GM12878 (cell line): ENCODE measurements at regions not wholly inside any gene's neighbourhood (a gene's known extent, or its start where the extent isn't known, plus 50 kb on each side); places are given as distances from the start of the nearest gene placed in this dataset.

Source experiments
- ATAC-seq: fragments of 200-7000 bp; cut with Tn5 transposase; 3 replicates; pipeline ENCODE4 v1.9.1; 2020; ENCODE audit warnings: mild to moderate bottlenecking, moderate library complexity
- BruUV-seq: library from RNA; stranded (reverse); fragments of 400-500 nt; replicated peaks from 2 replicates; lab custom pipeline; 2021; lab: Mats Ljungman, UMichigan
- CTCF ChIA-PET: fragments of 300-600 bp; sonication (Branson Sonifier 250); formaldehyde crosslinking; extraction: SDS; loops from one replicate; lab custom pipeline; 2021; ENCODE audit warnings: inconsistent platforms; lab: Yijun Ruan, JAX
- POLR2A ChIA-PET: fragments of 350-600 bp; formaldehyde crosslinking; extraction: SDS; loops from one replicate; lab custom pipeline; 2021; ENCODE audit warnings: inconsistent platforms; lab: Charles Lee
- RAD21 ChIA-PET: fragments of 300-600 bp; sonication (Branson Sonifier 250); formaldehyde crosslinking; loops from one replicate; lab custom pipeline; 2023; ENCODE audit warnings: antibody characterized with exemption; ENCODE audit not compliant: unreplicated experiment; lab: Charles Lee
- SMC1A ChIA-PET: fragments of 300-600 bp; sonication (Branson Sonifier 250); formaldehyde crosslinking; loops from one replicate; lab custom pipeline; 2023; ENCODE audit not compliant: unreplicated experiment, uncharacterized antibody; lab: Charles Lee
- DNase-seq: peaks from one replicate; pipeline ENCODE4 v3.0.0-alpha.2; 2011; ENCODE audit warnings: low read depth, low spot score
- FAIRE-seq: peaks from 3 replicates; lab custom pipeline; 2011; peaks lifted over from hg19 to GRCh38; lab: Jason Lieb, UNC
- H2AFZ ChIP-seq: 2 replicates; pipeline ENCODE4 v1.6.0; 2011; ENCODE audit warnings: low read depth, low read length, control low read depth; ENCODE audit not compliant: control insufficient read depth
- H3K27ac ChIP-seq: 2 replicates; pipeline ENCODE4 v1.5.1; 2011; ENCODE audit warnings: control low read depth; ENCODE audit not compliant: control insufficient read depth, insufficient read depth
- H3K27me3 ChIP-seq, 2 experiments: replicated peaks in 1 of 2; 2 replicates each; pipeline versions ENCODE4 v1.6.0 to v1.6.1; 2011; ENCODE audit warnings: low read length in 1 of 2; ENCODE audit not compliant: control insufficient read depth in 2 of 2, insufficient read depth in 2 of 2
- H3K36me3 ChIP-seq, 2 experiments: 2 replicates each; pipeline ENCODE4 v1.5.1; 2011; ENCODE audit warnings: low read length in 1 of 2; ENCODE audit not compliant: control insufficient read depth in 2 of 2, insufficient read depth in 2 of 2
- H3K4me1 ChIP-seq: 2 replicates; pipeline ENCODE4 v1.6.1; 2011; ENCODE audit warnings: mild to moderate bottlenecking, low read length, moderate library complexity, mixed read lengths; ENCODE audit not compliant: control insufficient read depth, insufficient read depth
- H3K4me2 ChIP-seq: 2 replicates; pipeline ENCODE4 v1.6.0; 2011; ENCODE audit warnings: control low read depth; ENCODE audit not compliant: control insufficient read depth, insufficient read depth
- H3K4me3 ChIP-seq: fragments of 200-600 bp; sonication (generic); 2 replicates; pipeline ENCODE4 v1.5.1; 2016
- H3K79me2 ChIP-seq: 2 replicates; pipeline ENCODE4 v1.6.0; 2011; ENCODE audit warnings: low read length; ENCODE audit not compliant: control insufficient read depth, insufficient read depth
- H3K9ac ChIP-seq: 2 replicates; pipeline ENCODE4 v1.8.0; 2011; ENCODE audit warnings: low read length, control low read depth, mixed read lengths; ENCODE audit not compliant: control insufficient read depth, insufficient read depth
- H3K9me3 ChIP-seq: replicated peaks from 3 replicates; pipeline ENCODE4 v1.5.1; 2011; ENCODE audit warnings: mild to moderate bottlenecking, low read length; ENCODE audit not compliant: control insufficient read depth, insufficient read depth
- H4K20me1 ChIP-seq: 2 replicates; pipeline ENCODE4 v1.6.0; 2011; ENCODE audit not compliant: control insufficient read depth, insufficient read depth
- BCLAF1 ChIP-seq: fragments of 450-650 bp; IDR thresholded peaks from 2 replicates; pipeline ENCODE4 v1.6.1; 2017; ENCODE audit warnings: antibody characterized with exemption, mild to moderate bottlenecking, moderate library complexity
- CREB1 ChIP-seq: IDR thresholded peaks from 2 replicates; pipeline ENCODE4 v1.6.1; 2012; ENCODE audit warnings: low read depth, mild to moderate bottlenecking, inconsistent platforms
- CTCF ChIP-seq, 3 experiments: IDR thresholded peaks in 2 of 3; conservative IDR thresholded peaks in 1 of 3; 2 replicates each; pipeline ENCODE4 v1.5.1; 2011; ENCODE audit warnings: low read depth in 3 of 3, low read length in 3 of 3, mild to moderate bottlenecking in 3 of 3, control low read depth in 2 of 3, moderate library complexity in 2 of 3, inconsistent platforms in 1 of 3, mixed read lengths in 1 of 3; ENCODE audit not compliant: control insufficient read depth in 2 of 3, insufficient read depth in 1 of 3; ENCODE audit errors: extremely low read depth in 1 of 3
- E2F8 ChIP-seq: fragments of 450-650 bp; IDR thresholded peaks from 2 replicates; pipeline ENCODE4 v1.6.1; 2018; ENCODE audit warnings: mild to moderate bottlenecking, low read depth, moderate library complexity; ENCODE audit not compliant: partially characterized antibody
- FOXK2 ChIP-seq: fragments of 450-650 bp; IDR thresholded peaks from 2 replicates; pipeline ENCODE4 v1.6.1; 2017; ENCODE audit warnings: mild to moderate bottlenecking, moderate library complexity
- IRF3 ChIP-seq: fragments of 450-650 bp; IDR thresholded peaks from 2 replicates; pipeline ENCODE4 v1.6.1; 2014; ENCODE audit warnings: mild to moderate bottlenecking
- KAT2A ChIP-seq: conservative IDR thresholded peaks from 2 replicates; pipeline ENCODE4 v1.6.1; 2011; ENCODE audit warnings: low read depth, low read length; ENCODE audit not compliant: control insufficient read depth
- NFIC ChIP-seq: IDR thresholded peaks from 2 replicates; pipeline ENCODE4 v1.6.1; 2012; ENCODE audit warnings: low read depth, mild to moderate bottlenecking, inconsistent platforms, low read length, moderate library complexity
- NFYB ChIP-seq: IDR thresholded peaks from 2 replicates; pipeline ENCODE4 v1.6.1; 2011; ENCODE audit warnings: low read depth, mild to moderate bottlenecking, low read length, improper control_type of control experiment, moderate library complexity; ENCODE audit not compliant: insufficient read depth
- RAD21 ChIP-seq: IDR thresholded peaks from 2 replicates; pipeline ENCODE4 v1.6.1; 2011; ENCODE audit warnings: mild to moderate bottlenecking, low read depth, low read length, moderate library complexity; ENCODE audit not compliant: insufficient read depth
- TBL1XR1 ChIP-seq: IDR thresholded peaks from 2 replicates; pipeline ENCODE4 v1.6.1; 2012; ENCODE audit warnings: low read depth, low read length, improper control_type of control experiment
- ZNF207 ChIP-seq: fragments of 450-650 bp; IDR thresholded peaks from 2 replicates; pipeline ENCODE4 v1.6.1; 2014; ENCODE audit warnings: antibody characterized with exemption, mild to moderate bottlenecking, borderline replicate concordance
- ZNF217 ChIP-seq: fragments of 450-650 bp; IDR thresholded peaks from 2 replicates; pipeline ENCODE4 v1.6.1; 2017; ENCODE audit warnings: antibody characterized with exemption, mild to moderate bottlenecking
- WGBS: methylation state at CpG from one replicate; pipeline ENCODE4 v1.1.6; 2016; ENCODE audit warnings: low lambda C conversion rate; ENCODE audit not compliant: insufficient replicate concordance, insufficient coverage; ENCODE audit errors: missing lambda C conversion rate; 5-methylcytosine and 5-hydroxymethylcytosine counted together
- in situ Hi-C: fragments of 300-500 bp; cut with MboI; formaldehyde crosslinking; loops from 9 replicates; pipeline ENCODE4 v1.14.3; 2018; ENCODE audit warnings: mixed read lengths
- intact Hi-C: fragments of 100-400 bp; cut with micrococcal nuclease; formaldehyde crosslinking; loops from one replicate; pipeline ENCODE4 v1.14.2; 2022; ENCODE audit not compliant: unreplicated experiment

- ATAC-seq (no peak), FAIRE-seq (no peak), DNase-seq (no peak)
- Histone ChIP-seq H3K4me3 (no peak overlapping the region), H3K27ac (no peak overlapping the region), H3K36me3 (no peaks in the 10 kb centered on the region), H4K20me1 (no peaks in the 10 kb centered on the region), H3K27me3 (no peaks in the 10 kb centered on the region), H3K4me2 (no peak overlapping the region), H3K9me3 (no peaks in the 10 kb centered on the region), H3K79me2 (no peaks in the 10 kb centered on the region), H3K4me1 (no peaks in the 10 kb centered on the region), H3K9ac (no peak overlapping the region), H2AFZ (no peak overlapping the region)
- TF ChIP-seq NFYB (no peak), ZNF217 (no peak), KAT2A (no peak), TBL1XR1 (no peak), CTCF (IDR thresholded peaks at IDR 0.05 in 2 of 3, conservative IDR thresholded peaks at IDR 0.05 in 1 of 3; ENCODE audit: control insufficient read depth in 2 of 3, extremely low read depth in 1 of 3, insufficient read depth in 1 of 3, low read depth in 3 of 3, low read length in 3 of 3) (no peak), FOXK2 (no peak), E2F8 (no peak), NFIC (no peak), CREB1 (no peak), ZNF207 (no peak), BCLAF1 (no peak), RAD21 (no peak), IRF3 (no peak)
- intact Hi-C loops = no loop called here
- ChIA-PET CTCF (no interaction called here), RAD21 (no interaction called here), SMC1A (no interaction called here), POLR2A (no interaction called here)
- 40% methylated on average over 8 of the region's 8 CpGs for WGBS
- in situ Hi-C loops = no loop called here
- BruUV-seq = no TSS peak
These were observed 197.6 kb downstream of the SIPA1L2 start for GRCh38 chr1:232432313-232432712.
